Natural killer cell (primary cell): ENCODE measurements at regions not wholly inside any gene's neighbourhood (a gene's known extent, or its start where the extent isn't known, plus 50 kb on each side); places are given as distances from the start of the nearest gene placed in this dataset.

Source experiments
- ATAC-seq, 3 donors: fragments of 150-1000 bp in 2 of 3; fragments of 200-7000 bp in 1 of 3; cut with Tn5 transposase; 1 replicate in 1 of 3; 2 replicates in 2 of 3; pipeline ENCODE4 v1.10.0; 2021; ENCODE audit warnings: mild to moderate bottlenecking in 2 of 3, moderate library complexity in 2 of 3
- DNase-seq, 2 donors: peaks; one replicate each; pipeline versions ENCODE4 v3.0.0 to v3.0.0-alpha.2; 2013 to 2021; ENCODE audit warnings: mixed read lengths in 1 of 2
- H3K27ac ChIP-seq: one replicate; pipeline ENCODE4 v1.5.1; 2013; ENCODE audit warnings: mild to moderate bottlenecking, low read length
- H3K27me3 ChIP-seq: one replicate; pipeline ENCODE4 v1.6.1; 2013; ENCODE audit warnings: low read length; ENCODE audit not compliant: control insufficient read depth, insufficient read depth
- H3K36me3 ChIP-seq: one replicate; pipeline ENCODE4 v1.6.1; 2013; ENCODE audit warnings: low read length; ENCODE audit not compliant: control insufficient read depth, insufficient read depth
- H3K4me1 ChIP-seq: one replicate; pipeline ENCODE4 v1.6.1; 2013; ENCODE audit warnings: low read length; ENCODE audit not compliant: control insufficient read depth, insufficient read depth
- H3K4me3 ChIP-seq: one replicate; pipeline ENCODE4 v1.5.1; 2013; ENCODE audit warnings: low read length
- H3K9me3 ChIP-seq: one replicate; pipeline ENCODE4 v1.6.1; 2013; ENCODE audit warnings: low read length; ENCODE audit not compliant: control insufficient read depth, insufficient read depth
- H3K27ac Mint-ChIP-seq, 2 donors: one replicate each; pipeline ENCODE4 v1.8.0; 2022; ENCODE audit warnings: mild to moderate bottlenecking in 2 of 2, mixed read lengths in 2 of 2, moderate library complexity in 1 of 2
- H3K27me3 Mint-ChIP-seq, 2 donors: one replicate each; pipeline ENCODE4 v1.8.0; 2022; ENCODE audit warnings: low read depth in 2 of 2, mixed read lengths in 2 of 2
- H3K36me3 Mint-ChIP-seq: one replicate; pipeline ENCODE4 v1.8.0; 2022; ENCODE audit warnings: mixed read lengths
- H3K4me1 Mint-ChIP-seq, 2 donors: one replicate each; pipeline ENCODE4 v1.8.0; 2022; ENCODE audit warnings: mixed read lengths in 2 of 2
- H3K4me3 Mint-ChIP-seq: one replicate; pipeline ENCODE4 v1.8.0; 2022; ENCODE audit warnings: mild to moderate bottlenecking, moderate library complexity, mixed read lengths
- H3K9me3 Mint-ChIP-seq, 2 donors: one replicate each; pipeline ENCODE4 v1.8.0; 2022; ENCODE audit warnings: mixed read lengths in 2 of 2
- CTCF ChIP-seq: fragments of 200-600 bp; IDR thresholded peaks from one replicate; pipeline ENCODE4 v1.8.0; 2022; ENCODE audit warnings: antibody characterized with exemption
- WGBS: methylation state at CpG from one replicate; pipeline ENCODE4 v1.1.7; 2013; ENCODE audit warnings: missing lambda C conversion rate; ENCODE audit not compliant: insufficient coverage; 5-methylcytosine and 5-hydroxymethylcytosine counted together
- intact Hi-C: fragments of 100-400 bp; cut with micrococcal nuclease; formaldehyde crosslinking; loops from one replicate; pipeline ENCODE4 v1.14.2; 2022

DNA sequence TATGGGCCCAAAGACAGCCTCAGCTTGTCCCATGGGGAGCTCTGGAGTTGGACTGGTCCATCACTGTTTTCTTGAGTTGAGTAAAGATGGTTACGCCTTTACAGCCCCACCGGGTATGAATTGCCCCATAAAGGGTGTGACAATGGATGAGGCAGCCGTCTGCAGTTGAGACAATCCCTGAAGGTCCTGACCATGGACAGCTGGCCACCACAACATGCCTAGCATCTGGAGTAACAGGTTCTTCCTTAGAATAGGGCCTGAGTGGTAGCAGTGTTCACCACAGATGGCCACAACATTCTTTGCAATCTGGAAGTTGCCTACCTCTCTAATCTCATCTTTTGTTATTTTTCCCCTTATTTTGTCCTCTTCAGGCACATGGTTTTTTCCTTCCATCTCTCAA, 51.5 kb upstream of the HS3ST2 start:
- Histone ChIP-seq H3K36me3 (no peaks in the 10 kb centered on the region), H3K4me3 (no peak overlapping the region), H3K9me3 (no peaks in the 10 kb centered on the region), H3K4me1 (no peaks in the 10 kb centered on the region), H3K27me3 (no peaks in the 10 kb centered on the region), H3K27ac (no peak overlapping the region)
- ATAC-seq (no peak), DNase-seq (no peak)
- H3K9me3 Mint-ChIP-seq: no peaks in the 10 kb centered on the region
- no peak overlapping the region for H3K27ac Mint-ChIP-seq
- no peak overlapping the region for H3K4me3 Mint-ChIP-seq
- WGBS: 83% methylated on average over 3 of the region's 3 CpGs
- peaks cover 6% of the 10 kb centered on the region for H3K36me3 Mint-ChIP-seq
- H3K4me1 Mint-ChIP-seq: no peaks in the 10 kb centered on the region
- peaks cover 5 to 24% of the 10 kb centered on the region in 2 donors for H3K27me3 Mint-ChIP-seq
- TF ChIP-seq CTCF: no peak
- intact Hi-C loops: no loop called here

GRCh38 chr16:22763437-22764080, 50.4 kb upstream of the HS3ST2 start:
- Mint-ChIP-seq H3K9me3 (no peaks in the 10 kb centered on the region), H3K4me3 (no peak overlapping the region), H3K36me3 (no peaks in the 10 kb centered on the region), H3K27me3 (peaks cover 3 to 13% of the 10 kb centered on the region in 2 donors), H3K27ac (no peak overlapping the region), H3K4me1 (no peaks in the 10 kb centered on the region)
- ATAC-seq (no peak), DNase-seq (no peak)
- H3K4me1 ChIP-seq: no peaks in the 10 kb centered on the region
- no peak overlapping the region for H3K4me3 ChIP-seq
- H3K9me3 ChIP-seq: no peaks in the 10 kb centered on the region
- H3K27me3 ChIP-seq: no peaks in the 10 kb centered on the region
- no peak overlapping the region for H3K27ac ChIP-seq
- H3K36me3 ChIP-seq: no peaks in the 10 kb centered on the region
- no peak for TF ChIP-seq CTCF
- intact Hi-C loops: no loop called here
- WGBS: 68% methylated on average over 7 of the region's 7 CpGs
